Astrocyte (in vitro differentiated cells and primary cell): ENCODE measurements at regions not wholly inside any gene's neighbourhood (a gene's known extent, or its start where the extent isn't known, plus 50 kb on each side); places are given as distances from the start of the nearest gene placed in this dataset.
A peak's percentile ranks its signal among the peaks of the same experiment; 100 is the strongest.

Experiments
- DNase-seq: peaks from one replicate; pipeline ENCODE4 v3.0.0-alpha.2; 2010; ENCODE audit warnings: low read depth
- FAIRE-seq: peaks from 2 replicates; lab custom pipeline; 2011; peaks lifted over from hg19 to GRCh38; lab: Jason Lieb, UNC
- H2AFZ ChIP-seq: 2 replicates; pipeline ENCODE4 v1.6.0; 2012; ENCODE audit warnings: low read depth, low read length, inconsistent platforms
- H3K27ac ChIP-seq: 2 replicates; pipeline ENCODE4 v1.5.1; 2011; ENCODE audit warnings: low read depth, low read length, inconsistent platforms
- H3K27me3 ChIP-seq: 2 replicates; pipeline ENCODE4 v1.6.0; 2011; ENCODE audit warnings: low read length, inconsistent platforms; ENCODE audit not compliant: insufficient read depth
- H3K36me3 ChIP-seq: 2 replicates; pipeline ENCODE4 v1.5.1; 2011; ENCODE audit warnings: low read length, inconsistent platforms; ENCODE audit not compliant: insufficient read depth
- H3K4me1 ChIP-seq: 2 replicates; pipeline ENCODE4 v1.5.1; 2011; ENCODE audit warnings: low read length, inconsistent platforms; ENCODE audit not compliant: insufficient read depth
- H3K4me2 ChIP-seq: 2 replicates; pipeline ENCODE4 v1.6.0; 2012; ENCODE audit warnings: low read length, inconsistent platforms
- H3K4me3 ChIP-seq: 2 replicates; pipeline ENCODE4 v1.5.1; 2011; ENCODE audit warnings: low read depth, mild to moderate bottlenecking, low read length, inconsistent platforms; ENCODE audit not compliant: insufficient read depth
- H3K79me2 ChIP-seq: 2 replicates; pipeline ENCODE4 v1.6.0; 2012; ENCODE audit warnings: mild to moderate bottlenecking, low read length, inconsistent platforms; ENCODE audit not compliant: insufficient read depth
- H3K9ac ChIP-seq: 2 replicates; pipeline ENCODE4 v1.6.0; 2012; ENCODE audit warnings: mild to moderate bottlenecking, low read length, inconsistent platforms
- H3K9me3 ChIP-seq: 2 replicates; pipeline ENCODE4 v1.5.1; 2012; ENCODE audit warnings: low read depth, mild to moderate bottlenecking, low read length, inconsistent platforms; ENCODE audit not compliant: insufficient read depth
- H4K20me1 ChIP-seq: 2 replicates; pipeline ENCODE4 v1.6.0; 2012; ENCODE audit warnings: low read length, inconsistent platforms; ENCODE audit not compliant: insufficient read depth
- H3K27ac Mint-ChIP-seq: one replicate; pipeline ENCODE4 v1.8.0; 2021; ENCODE audit warnings: mild to moderate bottlenecking, mixed read lengths; ENCODE audit not compliant: unreplicated experiment
- H3K27me3 Mint-ChIP-seq: one replicate; pipeline ENCODE4 v1.8.0; 2021; ENCODE audit warnings: low read depth, mixed read lengths; ENCODE audit not compliant: unreplicated experiment
- H3K36me3 Mint-ChIP-seq: one replicate; pipeline ENCODE4 v1.8.0; 2021; ENCODE audit warnings: low read depth, mixed read lengths; ENCODE audit not compliant: unreplicated experiment
- H3K4me1 Mint-ChIP-seq: one replicate; pipeline ENCODE4 v1.8.0; 2021; ENCODE audit warnings: low read depth, mixed read lengths; ENCODE audit not compliant: unreplicated experiment
- H3K4me3 Mint-ChIP-seq: one replicate; pipeline ENCODE4 v1.8.0; 2021; ENCODE audit warnings: mild to moderate bottlenecking, moderate library complexity, mixed read lengths; ENCODE audit not compliant: unreplicated experiment
- H3K9me3 Mint-ChIP-seq: one replicate; pipeline ENCODE4 v1.8.0; 2021; ENCODE audit warnings: mild to moderate bottlenecking, mixed read lengths; ENCODE audit not compliant: unreplicated experiment
- EZH2 ChIP-seq: IDR thresholded peaks from 2 replicates; pipeline ENCODE4 v1.6.1; 2012; ENCODE audit warnings: mild to moderate bottlenecking, low read length, inconsistent platforms; ENCODE audit not compliant: insufficient read depth
- TF ChIP-seq, protein P1 (sequence below): IDR thresholded peaks from 2 replicates; pipeline ENCODE4 v1.5.1; 2011; ENCODE audit warnings: low read depth, mild to moderate bottlenecking, inconsistent platforms, low read length, moderate library complexity; ENCODE audit not compliant: insufficient read depth

DNA sequence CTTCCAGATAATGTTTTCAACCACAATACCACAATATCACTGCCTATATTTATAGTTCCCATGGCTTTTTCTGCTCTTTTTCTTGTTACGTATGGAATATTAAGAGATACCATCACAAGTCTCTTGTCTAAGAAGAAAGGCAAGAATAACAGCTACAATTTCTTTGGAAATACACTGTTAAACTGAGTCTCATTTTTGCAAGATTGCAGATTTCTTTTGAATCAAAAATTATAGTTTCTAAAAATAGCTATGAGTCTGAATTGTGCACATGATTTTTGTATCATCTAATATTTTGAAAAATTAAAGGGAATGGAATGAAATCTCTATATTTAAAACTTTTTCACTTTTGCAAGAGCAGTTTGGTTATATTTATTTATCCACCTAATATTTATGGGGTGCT, 1120.8 kb downstream of the EFNB2 start:
- Mint-ChIP-seq H3K36me3 (no peaks in the 10 kb centered on the region), H3K4me3 (no peak overlapping the region), H3K4me1 (no peaks in the 10 kb centered on the region), H3K27ac (no peak overlapping the region), H3K27me3 (no peaks in the 10 kb centered on the region), H3K9me3 (no peaks in the 10 kb centered on the region)
- Histone ChIP-seq H2AFZ (no peak overlapping the region), H3K4me3 (no peak overlapping the region), H3K9me3 (no peaks in the 10 kb centered on the region), H3K9ac (no peak overlapping the region), H3K4me1 (no peaks in the 10 kb centered on the region), H3K4me2 (no peak overlapping the region), H3K36me3 (no peaks in the 10 kb centered on the region), H4K20me1 (no peaks in the 10 kb centered on the region), H3K27me3 (no peaks in the 10 kb centered on the region), H3K79me2 (no peaks in the 10 kb centered on the region), H3K27ac (no peak overlapping the region)
- no peak for FAIRE-seq
- no peak for DNase-seq
- TF ChIP-seq, protein P1, sequence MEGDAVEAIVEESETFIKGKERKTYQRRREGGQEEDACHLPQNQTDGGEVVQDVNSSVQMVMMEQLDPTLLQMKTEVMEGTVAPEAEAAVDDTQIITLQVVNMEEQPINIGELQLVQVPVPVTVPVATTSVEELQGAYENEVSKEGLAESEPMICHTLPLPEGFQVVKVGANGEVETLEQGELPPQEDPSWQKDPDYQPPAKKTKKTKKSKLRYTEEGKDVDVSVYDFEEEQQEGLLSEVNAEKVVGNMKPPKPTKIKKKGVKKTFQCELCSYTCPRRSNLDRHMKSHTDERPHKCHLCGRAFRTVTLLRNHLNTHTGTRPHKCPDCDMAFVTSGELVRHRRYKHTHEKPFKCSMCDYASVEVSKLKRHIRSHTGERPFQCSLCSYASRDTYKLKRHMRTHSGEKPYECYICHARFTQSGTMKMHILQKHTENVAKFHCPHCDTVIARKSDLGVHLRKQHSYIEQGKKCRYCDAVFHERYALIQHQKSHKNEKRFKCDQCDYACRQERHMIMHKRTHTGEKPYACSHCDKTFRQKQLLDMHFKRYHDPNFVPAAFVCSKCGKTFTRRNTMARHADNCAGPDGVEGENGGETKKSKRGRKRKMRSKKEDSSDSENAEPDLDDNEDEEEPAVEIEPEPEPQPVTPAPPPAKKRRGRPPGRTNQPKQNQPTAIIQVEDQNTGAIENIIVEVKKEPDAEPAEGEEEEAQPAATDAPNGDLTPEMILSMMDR = no peak
- no peak for TF ChIP-seq EZH2

DNA sequence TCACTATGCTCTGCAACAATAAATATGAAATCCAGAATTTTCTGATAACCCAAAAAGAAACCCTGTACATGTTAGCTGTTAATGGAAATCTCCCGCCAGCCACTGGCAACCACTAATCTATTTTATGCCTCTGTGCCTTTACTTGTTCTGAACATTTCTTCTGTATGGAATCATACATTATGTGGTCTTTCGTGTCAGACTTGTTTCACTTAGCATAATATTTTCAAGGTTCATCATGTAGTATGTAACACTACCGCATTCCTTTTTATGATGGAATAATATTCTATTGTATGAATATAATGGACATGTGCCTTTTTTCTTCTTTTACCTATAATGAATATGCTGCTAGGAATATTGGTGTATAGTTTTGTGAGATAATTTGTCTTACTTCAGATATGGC, 1123.3 kb downstream of the EFNB2 start:
- DNase-seq (no peak), FAIRE-seq (no peak)
- Mint-ChIP-seq H3K27me3 (no peaks in the 10 kb centered on the region), H3K4me3 (no peak overlapping the region), H3K36me3 (no peaks in the 10 kb centered on the region), H3K4me1 (no peaks in the 10 kb centered on the region), H3K9me3 (no peaks in the 10 kb centered on the region), H3K27ac (no peak overlapping the region)
- H3K79me2 ChIP-seq = no peaks in the 10 kb centered on the region
- no peaks in the 10 kb centered on the region for H3K9me3 ChIP-seq
- no peaks in the 10 kb centered on the region for H3K27me3 ChIP-seq
- no peaks in the 10 kb centered on the region for H3K4me1 ChIP-seq
- no peak overlapping the region for H3K9ac ChIP-seq
- H4K20me1 ChIP-seq = no peaks in the 10 kb centered on the region
- H3K4me2 ChIP-seq = no peak overlapping the region
- TF ChIP-seq EZH2 = no peak
- TF ChIP-seq, protein P1 = no peak
- no peaks in the 10 kb centered on the region for H3K36me3 ChIP-seq
- H2AFZ ChIP-seq = no peak overlapping the region
- no peak overlapping the region for H3K4me3 ChIP-seq
- no peak overlapping the region for H3K27ac ChIP-seq

DNA sequence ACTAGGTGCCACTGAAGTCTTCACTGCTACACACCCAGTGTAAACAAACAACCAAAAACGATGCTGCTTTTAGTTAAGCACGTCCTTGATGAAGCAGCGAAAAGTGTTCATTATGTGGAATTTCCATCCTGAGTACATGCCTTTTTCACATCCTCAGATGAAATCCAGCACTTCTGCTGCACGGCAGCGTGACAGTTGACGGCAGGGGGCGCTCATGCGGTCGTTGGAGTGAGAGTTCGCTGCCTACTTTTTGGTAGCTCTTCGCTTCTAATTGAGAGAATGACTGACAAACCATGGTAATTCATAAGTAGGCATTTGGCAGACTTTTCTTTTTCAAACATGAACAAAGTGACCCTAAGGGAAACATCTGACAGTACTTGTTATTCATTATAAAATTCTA, 1124.9 kb downstream of the EFNB2 start:
- no peaks in the 10 kb centered on the region for H3K27me3 Mint-ChIP-seq
- TF ChIP-seq, protein P1 = peak; percentile 47
- no peak for TF ChIP-seq EZH2
- no peak overlapping the region for H3K4me3 ChIP-seq
- H3K36me3 ChIP-seq = no peaks in the 10 kb centered on the region
- H3K4me3 Mint-ChIP-seq = no peak overlapping the region
- H3K9me3 ChIP-seq = no peaks in the 10 kb centered on the region
- no peak overlapping the region for H3K27ac Mint-ChIP-seq
- H3K36me3 Mint-ChIP-seq = no peaks in the 10 kb centered on the region
- H3K9me3 Mint-ChIP-seq = no peaks in the 10 kb centered on the region
- H3K4me1 Mint-ChIP-seq = no peaks in the 10 kb centered on the region
- no peak for FAIRE-seq
- no peaks in the 10 kb centered on the region for H3K27me3 ChIP-seq
- H3K4me1 ChIP-seq = no peaks in the 10 kb centered on the region
- no peak overlapping the region for H3K9ac ChIP-seq
- no peaks in the 10 kb centered on the region for H3K79me2 ChIP-seq
- no peaks in the 10 kb centered on the region for H4K20me1 ChIP-seq
- no peak overlapping the region for H3K27ac ChIP-seq
- DNase-seq = no peak
- no peak overlapping the region for H3K4me2 ChIP-seq
- no peak overlapping the region for H2AFZ ChIP-seq
